ENCODE measurements at regions not wholly inside any gene's neighbourhood (a gene's known extent, or its start where the extent isn't known, plus 50 kb on each side); places are given as distances from the start of the nearest gene placed in this dataset.
"Not testable (repeated sequence)": the region's sequence is repeated elsewhere in the genome, so short reads cannot be mapped to it uniquely, and the experiment has no call there.

GRCh38 chr12:58105225-58106119, 164.1 kb downstream of the ATP23 start:
- TF ChIP-seq CTCF (IDR thresholded peaks at IDR 0.05; ENCODE audit: low read depth, low read length): peak; percentile 51
- no peak overlapping the region for H3K27ac ChIP-seq

GRCh38 chr12:58106195-58106594, 164.8 kb downstream of the ATP23 start:
- Histone ChIP-seq H3K27me3 (no peaks in the 10 kb centered on the region), H3K27ac (no peak overlapping the region), H3K9me3 (ENCODE audit: low read depth) (no peaks in the 10 kb centered on the region), H3K4me3 (no peak overlapping the region), H3K4me1 (ENCODE audit: low read depth) (no peaks in the 10 kb centered on the region), H3K36me3 (no peaks in the 10 kb centered on the region)
- no peak for TF ChIP-seq CTCF (IDR thresholded peaks at IDR 0.05; ENCODE audit: low read depth, low read length)
- no peak for DNase-seq (ENCODE audit: low read depth in 1 of 2, low spot score in 1 of 2)

More at GRCh38 chr12:58105225-58106119, 164.1 kb downstream of the ATP23 start:
- Histone ChIP-seq H3K27me3 (no peaks in the 10 kb centered on the region), H3K36me3 (no peaks in the 10 kb centered on the region), H3K9me3 (ENCODE audit: low read depth) (no peaks in the 10 kb centered on the region), H3K4me3 (no peak overlapping the region), H3K4me1 (ENCODE audit: low read depth) (no peaks in the 10 kb centered on the region)
- peak in 1 of 2 donors; percentile 32 for DNase-seq (ENCODE audit: low read depth in 1 of 2, low spot score in 1 of 2)

- no peaks in the 10 kb centered on the region for H3K36me3 ChIP-seq
- no peaks in the 10 kb centered on the region for H3K27me3 ChIP-seq
- TF ChIP-seq CTCF (IDR thresholded peaks at IDR 0.05; ENCODE audit: low read depth, low read length): no peak
- H3K4me3 ChIP-seq: no peak overlapping the region
- no peaks in the 10 kb centered on the region for H3K4me1 ChIP-seq (ENCODE audit: low read depth)
- no peak for DNase-seq (ENCODE audit: low read depth in 1 of 2, low spot score in 1 of 2)
- H3K9me3 ChIP-seq (ENCODE audit: low read depth): no peaks in the 10 kb centered on the region
- H3K27ac ChIP-seq: no peak overlapping the region
These were observed 175.8 kb downstream of the ATP23 start for GRCh38 chr12:58117201-58117600.

- Histone ChIP-seq H3K4me3 (no peak overlapping the region), H3K27me3 (no peaks in the 10 kb centered on the region), H3K36me3 (no peaks in the 10 kb centered on the region), H3K4me1 (ENCODE audit: low read depth) (no peaks in the 10 kb centered on the region), H3K9me3 (ENCODE audit: low read depth) (no peaks in the 10 kb centered on the region), H3K27ac (no peak overlapping the region)
- no peak for TF ChIP-seq CTCF (IDR thresholded peaks at IDR 0.05; ENCODE audit: low read depth, low read length)
- no peak for DNase-seq (ENCODE audit: low read depth in 1 of 2, low spot score in 1 of 2)
These were observed 176.3 kb downstream of the ATP23 start for GRCh38 chr12:58117667-58118066.

GRCh38 chr12:58125761-58126160, 184.4 kb downstream of the ATP23 start:
- not testable (repeated sequence) for H3K27ac ChIP-seq; DNase-seq (ENCODE audit: low read depth in 1 of 2, low spot score in 1 of 2); H3K9me3 ChIP-seq (ENCODE audit: low read depth); H3K4me1 ChIP-seq (ENCODE audit: low read depth); H3K27me3 ChIP-seq; H3K36me3 ChIP-seq; H3K4me3 ChIP-seq

- Histone ChIP-seq H3K4me1 (ENCODE audit: low read depth) (no peaks in the 10 kb centered on the region), H3K9me3 (ENCODE audit: low read depth) (no peaks in the 10 kb centered on the region), H3K36me3 (no peaks in the 10 kb centered on the region), H3K27ac (no peak overlapping the region), H3K27me3 (no peaks in the 10 kb centered on the region), H3K4me3 (no peak overlapping the region)
- no peak for DNase-seq (ENCODE audit: low read depth in 1 of 2, low spot score in 1 of 2)
- TF ChIP-seq CTCF (IDR thresholded peaks at IDR 0.05; ENCODE audit: low read depth, low read length): no peak
These were observed 190.8 kb downstream of the ATP23 start for GRCh38 chr12:58131986-58132755.

All from cardiac muscle cell (in vitro differentiated cells and primary cell).